Upper lobe of left lung (tissue), 4 donors: ENCODE measurements at regions not wholly inside any gene's neighbourhood (a gene's known extent, or its start where the extent isn't known, plus 50 kb on each side); places are given as distances from the start of the nearest gene placed in this dataset.

Experiments
- CTCF ChIP-seq, 6 experiments: fragments of 450-650 bp in 4 of 6; fragments of 200-600 bp in 2 of 6; sonication (generic) in 2 of 6; IDR thresholded peaks; one replicate each; pipeline ENCODE4 v1.5.1; 2016 to 2019; ENCODE audit warnings: antibody characterized with exemption in 6 of 6
- POLR2A ChIP-seq, 4 donors: fragments of 450-650 bp; IDR thresholded peaks; one replicate each; pipeline ENCODE4 v1.5.1; 2016 to 2017; ENCODE audit warnings: antibody characterized with exemption in 4 of 4, mild to moderate bottlenecking in 2 of 4

GRCh38 chr2:200211643-200212042, 94.8 kb upstream of the SPATS2L start:
- TF ChIP-seq CTCF (IDR thresholded peaks at IDR 0.05) = no peak
- no peak for TF ChIP-seq POLR2A (IDR thresholded peaks at IDR 0.05)
